Heart right ventricle (tissue), 16 donors: ENCODE measurements at regions not wholly inside any gene's neighbourhood (a gene's known extent, or its start where the extent isn't known, plus 50 kb on each side); places are given as distances from the start of the nearest gene placed in this dataset.

ENCODE experiments used
- ATAC-seq, 8 donors: fragments of 200-7000 bp; cut with Tn5 transposase; one replicate each; pipeline ENCODE4 v1.9.1; 2020; ENCODE audit warnings: mild to moderate bottlenecking in 8 of 8, moderate library complexity in 8 of 8, moderate number of reproducible peaks in 1 of 8
- DNase-seq, 2 donors: peaks; one replicate each; pipeline ENCODE4 v3.0.0-alpha.2; 2020
- H3K27ac ChIP-seq, 10 donors: fragments of 200-600 bp; sonication (generic) in 2 of 10; one replicate each; pipeline versions ENCODE4 v1.5.0 to v1.8.0; 2020 to 2022; ENCODE audit warnings: mild to moderate bottlenecking in 3 of 10
- H3K27me3 ChIP-seq, 7 donors: fragments of 200-600 bp; one replicate each; pipeline ENCODE4 v1.8.0; 2021 to 2022; ENCODE audit warnings: mild to moderate bottlenecking in 2 of 7
- H3K36me3 ChIP-seq, 9 donors: fragments of 200-600 bp; sonication (generic) in 1 of 9; one replicate each; pipeline versions ENCODE4 v1.5.0 to v1.8.0; 2020 to 2022; ENCODE audit warnings: mild to moderate bottlenecking in 2 of 9
- H3K4me1 ChIP-seq, 9 donors: fragments of 200-600 bp; sonication (generic) in 1 of 9; one replicate each; pipeline versions ENCODE4 v1.5.0 to v1.8.0; 2020 to 2022; ENCODE audit warnings: mild to moderate bottlenecking in 4 of 9
- H3K4me3 ChIP-seq, 10 donors: fragments of 200-600 bp; sonication (generic) in 2 of 10; one replicate each; pipeline versions ENCODE4 v1.5.0 to v1.8.0; 2020 to 2022; ENCODE audit warnings: mild to moderate bottlenecking in 7 of 10, moderate library complexity in 2 of 10
- H3K9me3 ChIP-seq, 11 donors: fragments of 200-600 bp in 10 of 11; sonication (generic) in 2 of 11; one replicate each; pipeline versions ENCODE4 v1.5.0 to v1.8.0; 2013 to 2022; ENCODE audit warnings: mild to moderate bottlenecking in 2 of 11, control low read depth in 1 of 11, moderate library complexity in 1 of 11
- WGBS, 2 donors: extraction: QIAGEN DNeasy Blood & Tissue Kit; methylation state at CpG; one replicate each; pipeline ENCODE4 v1.1.7; 2013; ENCODE audit warnings: inconsistent platforms in 1 of 2; 5-methylcytosine and 5-hydroxymethylcytosine counted together
- intact Hi-C, 10 donors: fragments of 100-400 bp; cut with DNase I; formaldehyde crosslinking; loops; one replicate each; pipeline versions ENCODE4 v1.11.1 to v1.14.2; 2022
- TF ChIP-seq, protein P1 (sequence below), 9 donors: fragments of 200-600 bp; sonication (generic) in 2 of 9; IDR thresholded peaks; one replicate each; pipeline versions ENCODE4 v1.5.0 to v1.8.0; 2021 to 2022; ENCODE audit warnings: antibody characterized with exemption in 9 of 9, mild to moderate bottlenecking in 5 of 9, moderate library complexity in 1 of 9
- donor health status: Arrhythmogenic right ventricular cardiomyopathy.
- donor health status: ischemic (EF 13 %, LVEDD 7.1; RV severe dilation, severe dysfunction).
- donor health status: healthy with polysubstance abuse.
- donor health status: DM: no; HTN: yes; CAD: no.
- donor health status: DM: no; HTN: no; CAD: no.
- donor health status: ischemic (EF 25% LVEDD 6.9; RV normal size, moderate dysfunction).
- donor health status: ischemic (EF 25% LVEDD 5.7; RV mildly dilated, moderate dysfunction).
- donor health status: healthy.
- donor health status: DM: yes; HTN: yes; CAD: no.
- donor health status: Ischemic cardiomyopathy.
- donor health status: ischemic (EF 35%, LVEDD 5.7; RV mildly dilated, moderate dysfunction).
- donor health status: nonischemic (EF 11% LVEDD 7.7; RV severe dilation, severe dysfunction).
- donor health status: DM: yes; HTN: yes; CAD: no.
- donor health status: PGD.
- donor health status: ischemic (EF 29% LVEDD 5.4; RV normal size, mild dysfunction).
- donor health status: nonischemic (EF 23%, LVEDD 6.1; RV moderate dilation, normal function).

DNA sequence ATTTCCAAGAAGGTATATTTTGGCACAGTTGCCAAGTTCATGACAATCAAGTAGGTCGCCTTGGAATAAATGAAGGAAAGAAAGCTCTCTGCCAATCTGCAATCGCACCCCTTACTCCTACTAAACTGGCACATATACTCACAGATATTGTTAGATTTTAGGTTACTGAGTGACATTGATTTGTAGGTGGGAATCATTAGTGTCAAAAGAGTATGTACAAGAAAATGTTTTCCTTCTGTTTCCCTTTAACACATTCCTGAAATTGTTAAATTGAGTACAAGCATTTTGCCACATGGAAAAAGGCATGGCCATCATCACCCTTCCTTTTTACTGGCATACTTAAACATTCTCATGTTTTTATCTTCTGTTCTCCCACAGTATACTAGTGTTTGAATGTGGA is 2868.3 kb upstream of the PCDH20 start:
- no peak for DNase-seq
- Histone ChIP-seq H3K27me3 (no peaks in the 10 kb centered on the region), H3K36me3 (no peaks in the 10 kb centered on the region), H3K4me3 (no peak overlapping the region), H3K4me1 (no peaks in the 10 kb centered on the region), H3K9me3 (peaks cover 0 to 25% (median 0%) of the 10 kb centered on the region in 11 donors), H3K27ac (no peak overlapping the region)
- ATAC-seq: no peak
- TF ChIP-seq, protein P1, sequence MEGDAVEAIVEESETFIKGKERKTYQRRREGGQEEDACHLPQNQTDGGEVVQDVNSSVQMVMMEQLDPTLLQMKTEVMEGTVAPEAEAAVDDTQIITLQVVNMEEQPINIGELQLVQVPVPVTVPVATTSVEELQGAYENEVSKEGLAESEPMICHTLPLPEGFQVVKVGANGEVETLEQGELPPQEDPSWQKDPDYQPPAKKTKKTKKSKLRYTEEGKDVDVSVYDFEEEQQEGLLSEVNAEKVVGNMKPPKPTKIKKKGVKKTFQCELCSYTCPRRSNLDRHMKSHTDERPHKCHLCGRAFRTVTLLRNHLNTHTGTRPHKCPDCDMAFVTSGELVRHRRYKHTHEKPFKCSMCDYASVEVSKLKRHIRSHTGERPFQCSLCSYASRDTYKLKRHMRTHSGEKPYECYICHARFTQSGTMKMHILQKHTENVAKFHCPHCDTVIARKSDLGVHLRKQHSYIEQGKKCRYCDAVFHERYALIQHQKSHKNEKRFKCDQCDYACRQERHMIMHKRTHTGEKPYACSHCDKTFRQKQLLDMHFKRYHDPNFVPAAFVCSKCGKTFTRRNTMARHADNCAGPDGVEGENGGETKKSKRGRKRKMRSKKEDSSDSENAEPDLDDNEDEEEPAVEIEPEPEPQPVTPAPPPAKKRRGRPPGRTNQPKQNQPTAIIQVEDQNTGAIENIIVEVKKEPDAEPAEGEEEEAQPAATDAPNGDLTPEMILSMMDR (IDR thresholded peaks at IDR 0.05): no peak
- intact Hi-C loops: no loop called here
- WGBS, 2 donors: 79 to 83% methylated on average over 2 of the region's 2 CpGs

DNA sequence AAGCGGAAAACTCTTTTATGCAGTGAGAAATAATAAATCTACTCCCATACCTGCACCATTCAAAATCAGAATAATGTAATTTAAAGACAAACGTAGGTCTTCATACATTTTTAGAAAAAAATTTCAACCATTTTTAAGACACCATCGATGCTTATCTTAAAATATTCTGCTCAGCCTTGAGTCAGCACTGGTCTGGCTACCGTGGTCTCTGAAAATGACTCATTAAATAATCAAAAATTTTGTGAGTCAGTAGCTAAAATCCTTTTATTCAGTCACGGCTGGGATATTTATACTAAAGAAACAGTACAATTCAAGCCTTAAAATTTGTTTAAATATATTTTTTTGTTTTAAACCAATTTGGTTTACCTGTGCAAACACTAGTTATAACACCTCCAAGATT is 2862.8 kb upstream of the PCDH20 start:
- intact Hi-C loops: no loop called here
- peaks cover 0 to 23% (median 0%) of the 10 kb centered on the region in 11 donors for H3K9me3 ChIP-seq
- H3K4me1 ChIP-seq: no peaks in the 10 kb centered on the region
- no peaks in the 10 kb centered on the region for H3K36me3 ChIP-seq
- TF ChIP-seq, protein P1 (IDR thresholded peaks at IDR 0.05): no peak
- no peak overlapping the region for H3K4me3 ChIP-seq
- H3K27me3 ChIP-seq: no peaks in the 10 kb centered on the region
- 69 to 76% methylated on average over 5 of the region's 5 CpGs for WGBS, 2 donors
- DNase-seq: no peak
- no peak for ATAC-seq
- H3K27ac ChIP-seq: no peak overlapping the region

DNA sequence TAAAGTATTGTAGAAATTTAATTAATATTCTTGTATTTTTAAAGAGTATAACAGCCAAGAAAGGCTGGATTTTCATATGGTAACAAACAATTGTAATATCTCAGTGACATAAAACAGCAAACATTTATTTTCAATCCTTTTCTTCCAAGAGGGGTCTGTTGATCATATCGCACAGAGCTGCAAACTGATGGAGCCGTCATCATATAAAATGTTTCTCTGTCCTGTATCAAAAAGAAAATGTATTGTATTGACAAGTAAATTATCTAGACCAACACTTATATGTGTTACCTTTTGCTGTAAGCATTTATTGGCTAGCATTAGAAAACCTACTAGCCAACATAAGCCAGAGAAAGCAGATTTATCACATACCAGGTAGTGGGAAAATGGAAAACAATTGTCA is 2861.4 kb upstream of the PCDH20 start:
- H3K4me3 ChIP-seq: no peak overlapping the region
- peaks cover 0 to 31% (median 0%) of the 10 kb centered on the region in 11 donors for H3K9me3 ChIP-seq
- H3K27ac ChIP-seq: no peak overlapping the region
- intact Hi-C loops: no loop called here
- H3K36me3 ChIP-seq: no peaks in the 10 kb centered on the region
- H3K27me3 ChIP-seq: no peaks in the 10 kb centered on the region
- 86 to 91% methylated on average over 2 of the region's 2 CpGs for WGBS, 2 donors
- no peaks in the 10 kb centered on the region for H3K4me1 ChIP-seq
- no peak for ATAC-seq
- no peak for DNase-seq
- TF ChIP-seq, protein P1 (IDR thresholded peaks at IDR 0.05): no peak

DNA sequence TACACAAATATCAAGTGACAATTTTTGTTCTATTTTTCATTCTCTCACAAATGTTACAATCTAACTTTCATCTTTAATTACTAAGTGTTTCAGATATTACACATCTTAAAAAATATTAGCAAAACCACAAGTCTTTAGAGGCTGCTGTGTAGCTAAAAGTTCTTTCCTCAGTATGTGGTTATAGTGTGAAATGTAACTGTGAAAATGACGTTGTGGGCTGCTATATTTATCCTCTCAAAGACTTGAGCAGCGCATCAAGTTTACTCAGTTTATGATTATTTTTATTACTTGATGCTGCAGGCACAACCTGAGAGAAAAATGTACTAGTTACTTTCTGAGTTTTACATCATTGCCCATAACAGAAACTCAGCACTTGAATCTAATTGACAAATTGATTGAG is 2860.6 kb upstream of the PCDH20 start:
- ATAC-seq: no peak
- 46 to 49% methylated on average over 2 of the region's 2 CpGs for WGBS, 2 donors

More for the DNA sequence above, 2860.6 kb upstream of the PCDH20 start:
- H3K27ac ChIP-seq: no peak overlapping the region
- no peak for DNase-seq
- H3K4me1 ChIP-seq: no peaks in the 10 kb centered on the region
- intact Hi-C loops: no loop called here
- no peak overlapping the region for H3K4me3 ChIP-seq
- TF ChIP-seq, protein P1 (IDR thresholded peaks at IDR 0.05): no peak
- H3K27me3 ChIP-seq: no peaks in the 10 kb centered on the region
- peaks cover 0 to 30% (median 0%) of the 10 kb centered on the region in 11 donors for H3K9me3 ChIP-seq
- no peaks in the 10 kb centered on the region for H3K36me3 ChIP-seq
